Astrocyte (in vitro differentiated cells and primary cell): ENCODE measurements at regions not wholly inside any gene's neighbourhood (a gene's known extent, or its start where the extent isn't known, plus 50 kb on each side); places are given as distances from the start of the nearest gene placed in this dataset.

Experiments used
- EZH2 ChIP-seq: IDR thresholded peaks from 2 replicates; pipeline ENCODE4 v1.6.1; 2012; ENCODE audit warnings: mild to moderate bottlenecking, low read length, inconsistent platforms; ENCODE audit not compliant: insufficient read depth
- TF ChIP-seq, protein P1 (sequence below): IDR thresholded peaks from 2 replicates; pipeline ENCODE4 v1.5.1; 2011; ENCODE audit warnings: low read depth, mild to moderate bottlenecking, inconsistent platforms, low read length, moderate library complexity; ENCODE audit not compliant: insufficient read depth

DNA sequence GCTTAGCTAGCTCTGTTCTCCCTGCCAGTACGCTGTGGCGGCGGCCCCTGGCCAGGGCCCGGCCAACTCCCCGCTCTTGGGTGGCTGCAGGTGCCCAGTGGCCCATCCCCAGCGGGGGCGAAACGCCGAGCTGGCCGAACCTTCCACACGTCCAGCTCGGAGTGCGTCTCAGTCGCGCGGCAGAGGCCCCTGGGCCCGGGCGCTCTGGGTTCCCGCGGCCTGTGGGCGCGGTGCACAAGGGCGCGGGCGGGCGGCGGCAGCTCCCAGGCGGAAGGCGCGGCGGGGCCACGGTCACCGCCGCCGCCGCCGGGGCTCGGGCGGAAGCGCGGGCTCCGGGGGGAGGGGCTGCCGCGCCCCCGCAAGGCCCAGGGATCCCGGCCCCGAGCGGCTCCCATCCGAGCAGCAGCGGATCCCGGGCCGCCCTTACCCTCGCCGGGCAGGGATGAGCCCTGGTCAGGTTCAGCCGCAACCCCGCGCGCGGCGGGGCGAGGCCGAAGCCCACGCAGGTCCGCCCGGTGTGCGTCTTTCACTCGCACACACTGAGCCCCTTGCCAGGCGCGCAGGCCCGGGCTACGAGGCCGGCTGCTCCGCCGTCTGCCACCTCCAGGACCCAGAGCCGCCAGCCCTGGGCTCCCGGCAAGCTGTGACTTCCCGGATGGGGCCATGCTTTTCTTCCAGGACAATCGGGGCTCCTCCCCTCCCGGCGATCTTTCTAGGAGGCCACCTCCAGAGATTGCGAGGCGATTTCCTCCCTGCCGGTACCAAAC is 54.2 kb downstream of the CCDC54 start:
- TF ChIP-seq, protein P1, sequence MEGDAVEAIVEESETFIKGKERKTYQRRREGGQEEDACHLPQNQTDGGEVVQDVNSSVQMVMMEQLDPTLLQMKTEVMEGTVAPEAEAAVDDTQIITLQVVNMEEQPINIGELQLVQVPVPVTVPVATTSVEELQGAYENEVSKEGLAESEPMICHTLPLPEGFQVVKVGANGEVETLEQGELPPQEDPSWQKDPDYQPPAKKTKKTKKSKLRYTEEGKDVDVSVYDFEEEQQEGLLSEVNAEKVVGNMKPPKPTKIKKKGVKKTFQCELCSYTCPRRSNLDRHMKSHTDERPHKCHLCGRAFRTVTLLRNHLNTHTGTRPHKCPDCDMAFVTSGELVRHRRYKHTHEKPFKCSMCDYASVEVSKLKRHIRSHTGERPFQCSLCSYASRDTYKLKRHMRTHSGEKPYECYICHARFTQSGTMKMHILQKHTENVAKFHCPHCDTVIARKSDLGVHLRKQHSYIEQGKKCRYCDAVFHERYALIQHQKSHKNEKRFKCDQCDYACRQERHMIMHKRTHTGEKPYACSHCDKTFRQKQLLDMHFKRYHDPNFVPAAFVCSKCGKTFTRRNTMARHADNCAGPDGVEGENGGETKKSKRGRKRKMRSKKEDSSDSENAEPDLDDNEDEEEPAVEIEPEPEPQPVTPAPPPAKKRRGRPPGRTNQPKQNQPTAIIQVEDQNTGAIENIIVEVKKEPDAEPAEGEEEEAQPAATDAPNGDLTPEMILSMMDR, result no peak
- no peak for TF ChIP-seq EZH2
